ENCODE measurements at regions not wholly inside any gene's neighbourhood (a gene's known extent, or its start where the extent isn't known, plus 50 kb on each side); places are given as distances from the start of the nearest gene placed in this dataset.
"Not testable (repeated sequence)": the region's sequence is repeated elsewhere in the genome, so short reads cannot be mapped to it uniquely, and the experiment has no call there.

DNA sequence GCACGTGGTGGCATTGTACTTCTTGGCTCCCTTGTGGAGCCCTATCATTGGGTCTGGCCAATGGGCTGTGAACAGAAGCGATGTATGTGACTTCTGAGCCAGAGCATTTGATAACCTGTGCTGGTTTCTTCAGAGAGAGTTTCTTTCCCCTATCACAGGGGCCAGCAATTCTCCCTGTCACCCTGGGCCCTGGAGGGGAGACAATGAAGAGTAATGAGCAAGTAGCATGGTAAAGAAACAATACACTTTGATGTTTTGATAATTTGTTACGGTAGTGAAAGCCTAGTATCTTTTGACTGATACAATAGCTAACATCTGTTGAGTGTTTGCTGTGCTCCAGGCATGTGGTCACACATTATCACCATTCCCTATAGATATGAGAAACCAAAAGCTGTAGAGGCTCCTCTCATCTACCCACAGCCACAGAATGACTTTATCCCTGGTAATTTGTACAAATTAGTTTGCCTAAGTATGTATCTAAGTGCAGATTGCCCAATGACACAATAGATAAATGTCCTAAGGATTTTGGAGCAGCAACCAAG lies 113.4 kb upstream of the SVIL start:
- DNase-seq, result no peak

- DNase-seq, result no peak
Measured at GRCh38 chr10:29746080-29746797, 111.5 kb upstream of the SVIL start.

DNA sequence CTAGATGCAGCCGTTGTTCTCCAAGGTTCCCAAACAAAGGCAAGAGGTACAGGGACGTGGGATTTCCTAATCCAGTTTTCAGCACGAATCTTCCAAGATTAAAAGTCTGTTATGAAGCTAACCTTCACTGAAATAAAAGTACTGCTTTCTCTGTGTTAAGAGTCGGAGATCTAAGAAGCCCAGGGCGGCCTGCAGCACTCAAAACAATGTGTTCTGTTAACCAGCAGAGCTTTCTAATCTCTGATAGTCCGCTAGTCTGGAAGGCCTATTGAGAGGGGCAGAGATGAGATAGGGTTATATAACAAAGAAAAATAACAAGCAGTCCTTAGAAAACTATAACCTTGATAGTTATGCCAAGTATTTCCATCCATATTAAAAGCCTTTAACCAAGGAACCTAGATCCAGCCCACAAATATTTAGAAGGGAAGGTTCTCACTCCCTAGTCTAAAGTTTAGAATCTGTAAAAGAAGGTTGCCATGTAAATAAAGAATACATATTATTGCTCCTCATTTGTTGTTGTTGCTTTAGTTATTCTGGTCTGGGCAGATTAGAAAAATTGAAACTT lies 106.3 kb upstream of the SVIL start:
- no peak for DNase-seq

DNA sequence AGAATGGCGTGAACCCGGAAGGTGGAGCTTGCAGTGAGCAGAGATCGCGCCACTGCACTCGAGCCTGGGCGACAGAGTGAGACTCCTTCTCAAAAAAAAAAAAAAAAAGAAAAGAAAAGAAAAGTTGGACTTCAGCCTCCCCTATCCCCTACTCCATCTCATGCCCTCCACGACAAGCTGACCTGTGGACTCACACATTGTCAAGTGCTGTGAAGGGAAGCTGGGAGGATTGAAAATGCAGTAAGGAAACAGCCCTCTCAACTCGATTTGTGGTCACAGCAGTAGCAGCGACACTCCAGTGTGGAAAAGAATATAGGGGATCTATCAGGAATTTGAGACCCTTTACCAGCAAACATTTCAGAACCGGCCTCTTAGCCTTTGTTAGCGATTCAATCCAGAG lies 103.6 kb upstream of the SVIL start:
- DNase-seq, result no peak

DNA sequence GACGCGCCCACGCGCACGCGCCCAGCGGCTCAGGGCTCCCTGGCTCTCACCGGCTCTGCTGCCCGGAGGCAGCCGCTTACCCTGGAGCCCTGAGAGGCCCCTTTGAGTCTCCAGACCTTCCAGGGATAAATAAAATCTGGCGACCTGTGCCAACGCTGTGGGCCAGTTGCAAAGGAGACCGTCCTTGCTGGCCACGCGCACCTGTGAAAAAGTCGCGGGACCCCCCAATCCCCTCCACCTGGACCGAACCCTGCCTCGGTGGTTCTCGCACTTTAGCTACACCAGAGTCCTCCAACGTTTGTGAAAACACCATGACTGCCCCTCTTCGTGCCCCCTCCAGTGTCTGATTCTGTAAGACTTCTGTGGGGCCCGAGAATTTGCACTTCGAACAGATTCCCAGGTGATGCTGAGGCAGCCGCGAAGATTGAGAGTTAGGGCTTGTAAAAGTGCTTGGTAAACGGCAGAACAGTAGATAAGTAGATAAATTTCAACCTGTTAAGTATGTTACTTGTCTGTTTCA lies 102.4 kb upstream of the SVIL start:
- DNase-seq, result no peak

GRCh38 chr10:29736366-29737073 lies 101.7 kb upstream of the SVIL start:
- peak in 6 of 14 donors; percentile 13 to 46 (median 27) for DNase-seq

- peak in 10 of 14 donors; percentile 9 to 74 (median 44) for DNase-seq
Measured at GRCh38 chr10:29735628-29736365, 101.0 kb upstream of the SVIL start.

- peak in 4 of 14 donors; percentile 26 to 57 (median 35) for DNase-seq
Measured at GRCh38 chr10:29734962-29735627, 100.3 kb upstream of the SVIL start.

DNA sequence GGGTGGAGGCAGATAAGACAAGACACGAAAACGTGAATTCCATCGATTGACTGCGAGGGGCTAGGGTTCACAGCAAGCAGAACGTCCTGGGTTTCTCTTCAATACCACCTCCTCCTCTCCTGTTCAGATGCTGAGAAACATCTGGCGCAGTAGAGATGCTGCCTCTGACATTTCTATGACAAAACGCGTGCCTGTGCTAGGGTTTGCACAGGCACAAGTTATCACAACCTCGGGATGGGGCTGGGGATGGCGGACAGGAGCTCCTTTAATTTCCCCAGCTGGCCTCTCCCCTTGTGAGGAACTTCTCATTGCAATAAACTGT lies 99.8 kb upstream of the SVIL start:
- DNase-seq, result no peak

- DNase-seq, result no peak
Measured at GRCh38 chr10:29733323-29733722, 98.6 kb upstream of the SVIL start.

- DNase-seq, result no peak
Measured at GRCh38 chr10:29732918-29733317, 98.1 kb upstream of the SVIL start.

DNA sequence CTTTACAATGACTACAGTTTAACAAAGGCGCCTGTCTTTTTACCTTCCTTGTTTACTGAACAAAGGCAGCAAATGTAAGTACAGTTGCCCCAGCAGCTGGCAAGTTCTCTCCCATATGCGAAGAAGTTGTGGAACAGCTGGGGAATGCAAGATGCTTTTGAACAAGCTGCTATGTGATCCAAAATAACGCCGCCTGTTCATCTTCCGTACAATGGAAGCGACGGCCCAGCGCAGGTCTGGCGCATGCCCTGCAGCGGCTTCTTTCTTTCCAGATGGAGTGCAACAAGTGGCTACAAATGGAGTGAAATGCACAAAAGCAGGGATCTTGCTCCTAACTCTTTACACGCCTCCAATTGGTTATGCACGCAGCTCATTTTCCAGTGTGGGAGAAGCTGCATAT lies 97.0 kb upstream of the SVIL start:
- peak in 3 of 14 donors; percentile 1 to 24 (median 6) for DNase-seq

DNA sequence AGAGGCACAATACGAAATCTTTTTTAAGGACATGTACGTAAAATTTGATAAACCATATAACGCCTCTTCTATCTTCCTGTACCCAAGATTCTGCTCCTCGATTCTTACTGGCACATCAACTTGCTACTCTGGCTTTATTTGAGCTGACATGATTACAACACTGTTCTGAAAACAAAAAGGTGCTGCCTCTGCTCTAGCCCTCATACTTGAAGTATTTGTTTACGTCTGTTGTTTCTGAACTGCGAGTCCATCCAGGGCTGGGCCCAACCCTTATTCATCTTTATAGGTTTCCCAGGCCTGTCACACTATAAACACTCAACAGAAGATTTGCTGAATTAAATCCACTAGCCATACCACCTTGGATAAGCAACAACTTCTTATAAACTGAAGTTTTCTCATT lies 96.2 kb upstream of the SVIL start:
- no peak for DNase-seq

GRCh38 chr10:29730458-29730857 lies 95.7 kb upstream of the SVIL start:
- DNase-seq, result no peak

GRCh38 chr10:29728541-29729049 lies 93.8 kb upstream of the SVIL start:
- DNase-seq, result no peak

DNA sequence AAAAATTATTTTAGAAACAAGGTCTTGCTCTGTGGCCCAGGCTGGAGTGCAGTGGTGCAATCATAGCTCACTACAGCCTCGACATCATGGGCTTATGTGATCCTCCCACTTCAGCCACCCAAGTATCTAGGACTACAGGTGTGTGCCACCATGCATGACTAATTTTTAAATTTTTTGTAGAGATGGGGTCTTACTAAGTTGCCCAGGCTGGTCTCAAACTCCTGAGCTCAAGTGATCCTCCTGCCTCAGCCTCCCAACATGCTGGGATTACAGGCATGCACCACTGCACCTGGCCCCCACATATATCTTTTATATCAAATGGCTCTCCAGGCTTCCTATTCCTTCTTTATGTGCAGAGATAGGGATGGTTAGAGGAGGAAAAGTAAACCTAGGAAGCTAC lies 91.2 kb upstream of the SVIL start:
- not testable (repeated sequence) for DNase-seq

- peak in 1 of 14 donors; percentile 9 for DNase-seq
Measured at GRCh38 chr10:29725133-29725720, 90.5 kb upstream of the SVIL start.

- no peak for DNase-seq
Measured at GRCh38 chr10:29723726-29724125, 89.0 kb upstream of the SVIL start.

DNA sequence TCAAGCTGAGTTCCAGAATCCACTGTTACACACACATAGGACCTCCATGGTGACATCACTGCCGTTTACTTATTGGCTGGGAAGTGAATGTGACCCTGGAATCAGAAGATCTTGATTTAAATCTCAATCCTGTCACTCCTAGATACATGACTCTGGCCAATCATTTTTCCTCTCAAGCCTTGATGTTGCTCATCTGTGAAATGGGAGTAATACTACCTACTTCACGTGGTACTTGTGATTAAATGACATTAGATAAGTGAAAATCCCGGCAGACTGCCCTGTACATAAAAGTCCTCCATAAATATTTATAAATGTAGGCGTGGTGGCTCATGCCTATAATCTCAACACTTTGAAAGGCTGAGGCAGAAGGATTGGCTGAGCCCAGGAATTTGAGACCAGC lies 88.0 kb upstream of the SVIL start:
- no peak for DNase-seq

- DNase-seq, result no peak
Measured at GRCh38 chr10:29720149-29720548, 85.4 kb upstream of the SVIL start.

DNA sequence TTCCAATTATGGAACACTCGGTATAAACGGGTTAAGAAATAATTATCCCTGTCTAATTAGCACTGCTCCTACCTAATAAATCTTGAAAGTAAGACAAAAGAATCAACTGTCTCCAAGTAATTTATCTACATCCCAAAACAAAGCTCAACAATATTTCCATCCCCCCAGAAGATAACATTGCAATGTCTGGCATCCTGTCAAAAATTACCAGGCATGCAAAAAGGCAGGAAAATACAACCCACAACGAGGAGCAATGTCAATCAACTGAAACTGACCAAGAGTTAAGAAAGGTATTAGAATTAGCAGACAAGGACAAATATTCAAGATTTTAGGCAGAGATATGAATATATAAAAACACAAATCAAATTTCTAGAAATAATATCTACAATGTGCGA lies 84.5 kb upstream of the SVIL start:
- no peak for DNase-seq

DNA sequence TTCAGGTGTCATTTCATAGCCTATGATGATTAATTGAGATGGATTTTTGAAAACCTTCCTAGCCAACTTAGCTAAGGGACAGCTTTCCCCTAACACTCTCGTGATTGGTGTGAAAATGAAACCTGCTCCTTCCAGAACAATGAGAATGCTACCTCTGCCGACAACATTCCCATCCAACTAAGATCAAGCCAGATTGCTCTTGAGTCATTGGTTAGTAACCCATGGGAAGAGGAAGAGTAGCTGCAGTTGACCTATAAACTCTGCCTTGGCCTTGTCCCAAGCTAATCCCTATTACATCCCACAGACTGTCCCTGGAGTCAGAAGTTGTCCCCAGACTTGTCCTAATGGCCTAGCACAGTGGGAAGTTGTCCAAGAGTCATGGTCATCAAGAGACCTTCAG lies 80.5 kb upstream of the SVIL start:
- no peak for DNase-seq

Data from C1 segment of cervical spinal cord (tissue), 14 donors.